SK-N-SH (cell line): ENCODE measurements at regions not wholly inside any gene's neighbourhood (a gene's known extent, or its start where the extent isn't known, plus 50 kb on each side); places are given as distances from the start of the nearest gene placed in this dataset.

Experiments used
- CTCF ChIA-PET: fragments of 300-600, 350-600 bp; formaldehyde crosslinking; extraction: SDS; loops from one replicate; lab custom pipeline; 2021; lab: Yijun Ruan, JAX
- POLR2A ChIA-PET: fragments of 350-600 bp; sonication (Branson Sonifier 250); formaldehyde crosslinking; extraction: SDS; loops from one replicate; lab custom pipeline; 2020; ENCODE audit warnings: antibody characterized with exemption, inconsistent platforms; lab: Yijun Ruan, JAX
- DNase-seq: peaks from one replicate; pipeline ENCODE4 v3.0.0; 2012
- H2AFZ ChIP-seq: fragments of 200-600 bp; sonication (generic); 2 replicates; pipeline ENCODE4 v1.8.1; 2016; ENCODE audit warnings: antibody characterized with exemption, mild to moderate bottlenecking, low read depth
- H3F3A ChIP-seq: fragments of 200-600 bp; sonication (generic); replicated peaks from 2 replicates; pipeline ENCODE3; 2016; ENCODE audit warnings: antibody characterized with exemption, mild to moderate bottlenecking; ENCODE audit not compliant: insufficient read depth
- H3K27ac ChIP-seq, 2 experiments: fragments of 200-500 bp in 1 of 2; fragments of 200-600 bp in 1 of 2; sonication (Bioruptor generic) in 1 of 2; sonication (generic), shearing (Covaris generic) in 1 of 2; 2 replicates each; pipeline versions ENCODE4 v1.5.1 to v1.6.1; 2014 to 2016; ENCODE audit warnings: low read depth in 2 of 2, inconsistent platforms in 1 of 2, low read length in 1 of 2, mild to moderate bottlenecking in 1 of 2, mixed read lengths in 1 of 2
- H3K27me3 ChIP-seq: fragments of 200-600 bp; sonication (generic), shearing (Covaris generic); 2 replicates; pipeline ENCODE4 v1.6.1; 2016; ENCODE audit warnings: mixed run types; ENCODE audit not compliant: insufficient read depth
- H3K36me3 ChIP-seq, 2 experiments: fragments of 200-500 bp in 1 of 2; fragments of 200-600 bp in 1 of 2; sonication (Bioruptor generic) in 1 of 2; sonication (generic) in 1 of 2; replicated peaks in 1 of 2; 2 replicates each; pipeline versions ENCODE3 to v1.5.1; 2014 to 2016; ENCODE audit warnings: low read length in 1 of 2, mild to moderate bottlenecking in 1 of 2; ENCODE audit not compliant: insufficient read depth in 2 of 2, control insufficient read depth in 1 of 2
- H3K4me1 ChIP-seq, 2 experiments: fragments of 200-500 bp in 1 of 2; fragments of 200-600 bp in 1 of 2; sonication (Bioruptor generic) in 1 of 2; sonication (generic), shearing (Covaris generic) in 1 of 2; 2 replicates each; pipeline versions ENCODE4 v1.5.1 to v1.6.1; 2014 to 2016; ENCODE audit warnings: low read depth in 1 of 2, low read length in 1 of 2, mixed run types in 1 of 2; ENCODE audit not compliant: insufficient read depth in 2 of 2, control insufficient read depth in 1 of 2
- H3K4me2 ChIP-seq: fragments of 200-600 bp; sonication (generic), shearing (Covaris generic); 2 replicates; pipeline ENCODE4 v1.6.1; 2017; ENCODE audit warnings: mixed run types
- H3K4me3 ChIP-seq, 2 experiments: fragments of 200-500 bp in 1 of 2; fragments of 200-600 bp in 1 of 2; sonication (Bioruptor generic) in 1 of 2; sonication (generic), shearing (Covaris generic) in 1 of 2; 2 replicates each; pipeline versions ENCODE4 v1.5.1 to v1.8.1; 2014 to 2016; ENCODE audit warnings: low read depth in 2 of 2, inconsistent platforms in 1 of 2, low read length in 1 of 2, mild to moderate bottlenecking in 1 of 2, mixed read lengths in 1 of 2, moderate library complexity in 1 of 2
- H3K79me2 ChIP-seq: fragments of 200-600 bp; sonication (generic); 2 replicates; pipeline ENCODE4 v1.8.1; 2017; ENCODE audit warnings: mild to moderate bottlenecking; ENCODE audit not compliant: insufficient read depth
- H3K9ac ChIP-seq: fragments of 200-600 bp; sonication (generic); 2 replicates; pipeline ENCODE4 v1.6.1; 2017; ENCODE audit warnings: mixed run types
- H3K9me2 ChIP-seq: fragments of 200-600 bp; sonication (generic); 2 replicates; pipeline ENCODE4 v1.6.1; 2017; ENCODE audit warnings: mixed run types
- H3K9me3 ChIP-seq: fragments of 200-600 bp; sonication (generic); 2 replicates; pipeline ENCODE4 v1.6.1; 2017; ENCODE audit warnings: mixed run types, mild to moderate bottlenecking, moderate library complexity
- H4K20me1 ChIP-seq: fragments of 200-600 bp; sonication (generic); 2 replicates; pipeline ENCODE4 v1.6.1; 2017; ENCODE audit warnings: mild to moderate bottlenecking, mixed run types; ENCODE audit not compliant: insufficient read depth
- EP300 ChIP-seq, 2 experiments: IDR thresholded peaks; 2 replicates each; pipeline versions ENCODE4 v1.4.0 to v1.6.1; 2012; ENCODE audit warnings: borderline replicate concordance in 1 of 2, low read depth in 1 of 2, low read length in 1 of 2
- EZH2phosphoT487 ChIP-seq: fragments of 200-600 bp; sonication (generic); IDR thresholded peaks from 2 replicates; pipeline ENCODE4 v1.6.1; 2017; ENCODE audit warnings: low read depth, mixed run types, mild to moderate bottlenecking, antibody characterized with exemption, moderate library complexity, borderline replicate concordance
- FOSL2 ChIP-seq: IDR thresholded peaks from 2 replicates; pipeline ENCODE4 v1.4.0; 2012; ENCODE audit warnings: low read depth, mild to moderate bottlenecking, moderate library complexity, borderline replicate concordance
- FOXJ3 ChIP-seq: sonication (generic); formaldehyde crosslinking; IDR thresholded peaks from 2 replicates; pipeline ENCODE4 v1.5.1; 2020; ENCODE audit warnings: mild to moderate bottlenecking, missing genetic modification reagents
- GABPA ChIP-seq: IDR thresholded peaks from 2 replicates; pipeline ENCODE4 v1.4.0; 2012; ENCODE audit warnings: low read depth, mild to moderate bottlenecking
- JUND ChIP-seq: IDR thresholded peaks from 2 replicates; pipeline ENCODE4 v1.4.0; 2012
- MXI1 ChIP-seq: IDR thresholded peaks from 2 replicates; pipeline ENCODE4 v1.6.1; 2012; ENCODE audit warnings: mild to moderate bottlenecking, low read depth, low read length, improper control_type of control experiment
- NFIC ChIP-seq: IDR thresholded peaks from 2 replicates; pipeline ENCODE4 v1.4.0; 2012; ENCODE audit warnings: borderline replicate concordance
- NRF1 ChIP-seq: IDR thresholded peaks from 2 replicates; pipeline ENCODE4 v1.6.1; 2012; ENCODE audit warnings: low read depth, mild to moderate bottlenecking, low read length
- RAD21 ChIP-seq: IDR thresholded peaks from 2 replicates; pipeline ENCODE4 v1.6.1; 2012; ENCODE audit warnings: mild to moderate bottlenecking, low read length
- RCOR1 ChIP-seq: fragments of 150-350 bp; IDR thresholded peaks from 2 replicates; pipeline ENCODE4 v1.6.1; 2017; ENCODE audit warnings: antibody characterized with exemption, low read length
- RFX5 ChIP-seq: IDR thresholded peaks from 2 replicates; pipeline ENCODE4 v1.6.1; 2012; ENCODE audit warnings: mild to moderate bottlenecking, improper control_type of control experiment, low read length
- RXRA ChIP-seq: IDR thresholded peaks from 2 replicates; pipeline ENCODE4 v1.4.0; 2012; ENCODE audit warnings: low read depth, mild to moderate bottlenecking, borderline replicate concordance
- SIN3A ChIP-seq: IDR thresholded peaks from 2 replicates; pipeline ENCODE4 v1.6.1; 2012; ENCODE audit warnings: low read depth, mild to moderate bottlenecking, low read length, moderate library complexity, borderline replicate concordance
- TAF1 ChIP-seq: IDR thresholded peaks from 2 replicates; pipeline ENCODE4 v1.6.1; 2012; ENCODE audit warnings: low read depth, mild to moderate bottlenecking, low read length, moderate library complexity, borderline replicate concordance
- TCF12 ChIP-seq: IDR thresholded peaks from 2 replicates; pipeline ENCODE4 v1.4.0; 2012
- YY1 ChIP-seq: IDR thresholded peaks from 2 replicates; pipeline ENCODE4 v1.4.0; 2012; ENCODE audit warnings: low read depth, mild to moderate bottlenecking
- WGBS: methylation state at CpG from one replicate; pipeline ENCODE4 v1.1.6; 2017; ENCODE audit warnings: low lambda C conversion rate; 5-methylcytosine and 5-hydroxymethylcytosine counted together
- TF ChIP-seq, protein P1 (sequence below): IDR thresholded peaks from 2 replicates; pipeline ENCODE4 v1.6.1; 2012; ENCODE audit warnings: mild to moderate bottlenecking, low read depth, low read length, moderate library complexity
- TF ChIP-seq, protein P2 (sequence below): fragments of 150-350 bp; IDR thresholded peaks from 2 replicates; pipeline ENCODE4 v1.6.1; 2017; ENCODE audit warnings: antibody characterized with exemption, low read length, low read depth, borderline replicate concordance

DNA sequence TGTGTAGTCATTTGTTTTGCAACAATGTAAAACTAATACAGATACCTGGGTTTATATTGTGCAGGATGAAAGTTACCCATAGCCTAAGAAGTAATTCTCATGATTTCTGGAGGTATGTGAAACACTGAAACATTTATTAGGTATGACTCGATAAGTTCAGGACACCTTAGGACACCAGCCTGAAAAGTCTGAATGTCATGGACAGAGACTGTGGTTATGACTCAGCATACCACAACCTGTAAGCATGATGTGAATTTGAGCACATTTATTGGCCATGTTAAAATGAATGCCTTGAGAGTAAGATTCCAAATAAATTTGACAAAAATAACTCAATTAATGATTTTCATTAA is 1471.7 kb upstream of the B3GALT2 start (continued):
- TF ChIP-seq NRF1 = no peak
- TF ChIP-seq EP300 (IDR thresholded peaks at IDR 0.05; ENCODE audit: borderline replicate concordance in 1 of 2, low read depth in 1 of 2, low read length in 1 of 2) = no peak
- TF ChIP-seq, protein P1, sequence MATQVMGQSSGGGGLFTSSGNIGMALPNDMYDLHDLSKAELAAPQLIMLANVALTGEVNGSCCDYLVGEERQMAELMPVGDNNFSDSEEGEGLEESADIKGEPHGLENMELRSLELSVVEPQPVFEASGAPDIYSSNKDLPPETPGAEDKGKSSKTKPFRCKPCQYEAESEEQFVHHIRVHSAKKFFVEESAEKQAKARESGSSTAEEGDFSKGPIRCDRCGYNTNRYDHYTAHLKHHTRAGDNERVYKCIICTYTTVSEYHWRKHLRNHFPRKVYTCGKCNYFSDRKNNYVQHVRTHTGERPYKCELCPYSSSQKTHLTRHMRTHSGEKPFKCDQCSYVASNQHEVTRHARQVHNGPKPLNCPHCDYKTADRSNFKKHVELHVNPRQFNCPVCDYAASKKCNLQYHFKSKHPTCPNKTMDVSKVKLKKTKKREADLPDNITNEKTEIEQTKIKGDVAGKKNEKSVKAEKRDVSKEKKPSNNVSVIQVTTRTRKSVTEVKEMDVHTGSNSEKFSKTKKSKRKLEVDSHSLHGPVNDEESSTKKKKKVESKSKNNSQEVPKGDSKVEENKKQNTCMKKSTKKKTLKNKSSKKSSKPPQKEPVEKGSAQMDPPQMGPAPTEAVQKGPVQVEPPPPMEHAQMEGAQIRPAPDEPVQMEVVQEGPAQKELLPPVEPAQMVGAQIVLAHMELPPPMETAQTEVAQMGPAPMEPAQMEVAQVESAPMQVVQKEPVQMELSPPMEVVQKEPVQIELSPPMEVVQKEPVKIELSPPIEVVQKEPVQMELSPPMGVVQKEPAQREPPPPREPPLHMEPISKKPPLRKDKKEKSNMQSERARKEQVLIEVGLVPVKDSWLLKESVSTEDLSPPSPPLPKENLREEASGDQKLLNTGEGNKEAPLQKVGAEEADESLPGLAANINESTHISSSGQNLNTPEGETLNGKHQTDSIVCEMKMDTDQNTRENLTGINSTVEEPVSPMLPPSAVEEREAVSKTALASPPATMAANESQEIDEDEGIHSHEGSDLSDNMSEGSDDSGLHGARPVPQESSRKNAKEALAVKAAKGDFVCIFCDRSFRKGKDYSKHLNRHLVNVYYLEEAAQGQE = peak; percentile 32; the same call in 1 of the 2 replicates
- peak; percentile 24; the same call in 1 of the 2 replicates for TF ChIP-seq TCF12

- CTCF ChIA-PET = no interaction called here
- H3K9me2 ChIP-seq = no peaks in the 10 kb centered on the region
- TF ChIP-seq, protein P1 = no peak
- TF ChIP-seq NFIC (no peak), RAD21 (no peak), GABPA (no peak), NRF1 (no peak), EZH2phosphoT487 (no peak), RFX5 (no peak), SIN3A (no peak), RCOR1 (no peak), FOXJ3 (CRISPR knock-in tag) (no peak), YY1 (no peak), JUND (no peak), EP300 (IDR thresholded peaks at IDR 0.05; ENCODE audit: borderline replicate concordance in 1 of 2, low read depth in 1 of 2, low read length in 1 of 2) (no peak), FOSL2 (no peak), RXRA (no peak), MXI1 (no peak), TAF1 (no peak)
- TF ChIP-seq, protein P2, sequence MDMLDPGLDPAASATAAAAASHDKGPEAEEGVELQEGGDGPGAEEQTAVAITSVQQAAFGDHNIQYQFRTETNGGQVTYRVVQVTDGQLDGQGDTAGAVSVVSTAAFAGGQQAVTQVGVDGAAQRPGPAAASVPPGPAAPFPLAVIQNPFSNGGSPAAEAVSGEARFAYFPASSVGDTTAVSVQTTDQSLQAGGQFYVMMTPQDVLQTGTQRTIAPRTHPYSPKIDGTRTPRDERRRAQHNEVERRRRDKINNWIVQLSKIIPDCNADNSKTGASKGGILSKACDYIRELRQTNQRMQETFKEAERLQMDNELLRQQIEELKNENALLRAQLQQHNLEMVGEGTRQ = no peak
- peaks cover 4% of the 10 kb centered on the region for H3F3A ChIP-seq
- 17% methylated on average over 1 of the region's 1 CpG for WGBS
- H2AFZ ChIP-seq = no peak overlapping the region
- no peaks in the 10 kb centered on the region for H3K27me3 ChIP-seq
- H3K79me2 ChIP-seq = no peaks in the 10 kb centered on the region
- H3K27ac ChIP-seq = no peak overlapping the region
- no peak overlapping the region for H3K4me2 ChIP-seq
- POLR2A ChIA-PET = no interaction called here
- no peak overlapping the region for H3K9ac ChIP-seq
- no peaks in the 10 kb centered on the region for H3K36me3 ChIP-seq
- no peak overlapping the region for H3K4me3 ChIP-seq
- no peaks in the 10 kb centered on the region for H4K20me1 ChIP-seq
- H3K4me1 ChIP-seq = no peaks in the 10 kb centered on the region; a peak in 1 of 4 replicates
- no peak for DNase-seq
- no peaks in the 10 kb centered on the region for H3K9me3 ChIP-seq
These were observed 1468.5 kb upstream of the B3GALT2 start for GRCh38 chr1:194654956-194655355.
